OCI-LY3 (cell line): ENCODE measurements at regions not wholly inside any gene's neighbourhood (a gene's known extent, or its start where the extent isn't known, plus 50 kb on each side); places are given as distances from the start of the nearest gene placed in this dataset.

Experiments used
- H2AFZ ChIP-seq: fragments of 200-600, 300-600 bp; shearing (Covaris generic); 2 replicates; pipeline ENCODE4 v1.6.0; 2014; ENCODE audit warnings: antibody characterized with exemption, low read depth, low read length
- H3K27ac ChIP-seq: fragments of 200-600, 300-600 bp; sonication (generic); 2 replicates; pipeline ENCODE4 v1.5.1; 2014; ENCODE audit warnings: mild to moderate bottlenecking, low read length, moderate library complexity, mixed read lengths
- H3K27me3 ChIP-seq: fragments of 200-600, 300-600 bp; sonication (generic); 2 replicates; pipeline ENCODE4 v1.6.1; 2014; ENCODE audit warnings: low read depth, low read length, mixed read lengths
- H3K36me3 ChIP-seq: fragments of 200-600, 300-600 bp; sonication (generic); replicated peaks from 2 replicates; pipeline ENCODE3; 2014; ENCODE audit warnings: low read depth, low read length, mixed read lengths
- H3K4me1 ChIP-seq: fragments of 300-600, 200-600 bp; sonication (generic); 2 replicates; pipeline ENCODE4 v1.6.1; 2014; ENCODE audit warnings: low read length, mixed read lengths
- H3K4me2 ChIP-seq: fragments of 200-600, 300-600 bp; sonication (generic); 2 replicates; pipeline ENCODE4 v1.6.1; 2014; ENCODE audit warnings: low read length, mixed read lengths
- H3K4me3 ChIP-seq: fragments of 300-600, 200-600 bp; sonication (generic); 2 replicates; pipeline ENCODE4 v1.5.1; 2014; ENCODE audit warnings: antibody characterized with exemption, mild to moderate bottlenecking, low read length, moderate library complexity
- H3K79me2 ChIP-seq: fragments of 300-600, 200-600 bp; shearing (Covaris generic); 2 replicates; pipeline ENCODE4 v1.6.1; 2014; ENCODE audit warnings: mild to moderate bottlenecking, low read length, mixed read lengths
- H3K9ac ChIP-seq: fragments of 300-600, 200-600 bp; shearing (Covaris generic); 2 replicates; pipeline ENCODE4 v1.6.0; 2014; ENCODE audit warnings: mild to moderate bottlenecking, low read length, moderate library complexity
- H3K9me3 ChIP-seq: fragments of 200-600, 300-600 bp; shearing (Covaris generic); 2 replicates; pipeline ENCODE4 v1.6.1; 2014; ENCODE audit warnings: low read length, mixed read lengths; ENCODE audit not compliant: insufficient read depth
- H4K20me1 ChIP-seq: fragments of 200-600, 300-600 bp; sonication (generic); 2 replicates; pipeline ENCODE4 v1.6.1; 2016; ENCODE audit warnings: low read length, mixed read lengths; ENCODE audit not compliant: insufficient read depth
- EZH2phosphoT487 ChIP-seq: fragments of 200-600 bp; shearing (Covaris generic); IDR thresholded peaks from 2 replicates; pipeline ENCODE4 v1.6.1; 2018; ENCODE audit warnings: antibody characterized with exemption, mixed run types, low read depth
- TF ChIP-seq, protein P1 (sequence below): fragments of 200-600, 300-600 bp; sonication (generic); IDR thresholded peaks from 2 replicates; pipeline ENCODE4 v1.5.1; 2014; ENCODE audit warnings: antibody characterized with exemption, low read length, low read depth

DNA sequence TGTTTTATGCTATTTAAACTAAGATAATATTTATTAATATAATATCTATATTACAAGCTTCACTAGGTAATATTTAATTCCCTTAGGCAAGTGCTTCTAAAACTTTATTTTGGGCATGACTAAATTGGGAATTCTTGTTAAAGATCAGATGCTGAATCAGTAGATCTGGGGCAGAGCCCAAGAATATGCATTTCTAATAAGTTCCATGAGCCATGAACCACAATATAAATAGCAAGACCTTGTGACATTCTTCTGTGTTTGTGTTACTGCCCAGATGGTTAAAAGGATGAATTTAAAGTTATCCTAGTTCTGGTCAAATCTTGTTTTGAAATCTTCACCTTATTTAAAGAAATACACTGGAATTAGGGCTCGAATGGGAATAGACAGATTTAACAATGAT, 258.4 kb upstream of the CACNA2D1 start:
- Histone ChIP-seq H3K4me2 (no peak overlapping the region), H3K27ac (no peak overlapping the region), H3K79me2 (no peaks in the 10 kb centered on the region), H3K4me3 (no peak overlapping the region), H3K36me3 (no peaks in the 10 kb centered on the region), H3K9me3 (no peaks in the 10 kb centered on the region), H3K27me3 (no peaks in the 10 kb centered on the region), H3K9ac (no peak overlapping the region), H2AFZ (no peak overlapping the region), H3K4me1 (peaks cover 12% of the 10 kb centered on the region), H4K20me1 (no peaks in the 10 kb centered on the region)
- TF ChIP-seq, protein P1, sequence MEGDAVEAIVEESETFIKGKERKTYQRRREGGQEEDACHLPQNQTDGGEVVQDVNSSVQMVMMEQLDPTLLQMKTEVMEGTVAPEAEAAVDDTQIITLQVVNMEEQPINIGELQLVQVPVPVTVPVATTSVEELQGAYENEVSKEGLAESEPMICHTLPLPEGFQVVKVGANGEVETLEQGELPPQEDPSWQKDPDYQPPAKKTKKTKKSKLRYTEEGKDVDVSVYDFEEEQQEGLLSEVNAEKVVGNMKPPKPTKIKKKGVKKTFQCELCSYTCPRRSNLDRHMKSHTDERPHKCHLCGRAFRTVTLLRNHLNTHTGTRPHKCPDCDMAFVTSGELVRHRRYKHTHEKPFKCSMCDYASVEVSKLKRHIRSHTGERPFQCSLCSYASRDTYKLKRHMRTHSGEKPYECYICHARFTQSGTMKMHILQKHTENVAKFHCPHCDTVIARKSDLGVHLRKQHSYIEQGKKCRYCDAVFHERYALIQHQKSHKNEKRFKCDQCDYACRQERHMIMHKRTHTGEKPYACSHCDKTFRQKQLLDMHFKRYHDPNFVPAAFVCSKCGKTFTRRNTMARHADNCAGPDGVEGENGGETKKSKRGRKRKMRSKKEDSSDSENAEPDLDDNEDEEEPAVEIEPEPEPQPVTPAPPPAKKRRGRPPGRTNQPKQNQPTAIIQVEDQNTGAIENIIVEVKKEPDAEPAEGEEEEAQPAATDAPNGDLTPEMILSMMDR, result no peak
- no peak for TF ChIP-seq EZH2phosphoT487

DNA sequence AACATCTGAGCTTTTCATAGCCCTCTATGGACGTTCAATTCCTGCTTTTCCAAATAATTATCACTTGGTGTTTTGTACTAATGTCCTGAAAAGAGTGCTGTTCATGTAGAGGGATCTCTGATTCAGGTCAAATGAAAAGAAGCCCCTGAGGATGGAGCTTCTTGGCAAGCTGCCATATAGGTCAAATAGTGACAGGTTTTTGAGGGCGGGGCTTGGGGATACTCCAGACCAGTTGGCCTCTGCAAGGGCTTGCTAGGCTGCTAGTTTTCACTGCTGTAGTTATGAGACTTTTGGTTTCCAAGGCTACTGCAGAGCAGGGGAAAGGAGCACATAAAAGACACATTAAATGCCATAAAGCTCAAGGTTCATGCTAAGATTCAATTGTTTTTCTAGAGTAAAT, 257.2 kb upstream of the CACNA2D1 start:
- H3K9me3 ChIP-seq, result no peaks in the 10 kb centered on the region
- H4K20me1 ChIP-seq, result no peaks in the 10 kb centered on the region
- H3K4me1 ChIP-seq, result peaks cover 12% of the 10 kb centered on the region
- no peaks in the 10 kb centered on the region for H3K27me3 ChIP-seq
- TF ChIP-seq, protein P1, result no peak
- TF ChIP-seq EZH2phosphoT487, result no peak
- H3K79me2 ChIP-seq, result no peaks in the 10 kb centered on the region
- H2AFZ ChIP-seq, result peak overlapping the region; percentile 56; the same call in 1 of the 2 replicates
- no peak overlapping the region for H3K4me2 ChIP-seq
- no peaks in the 10 kb centered on the region for H3K36me3 ChIP-seq
- no peak overlapping the region for H3K4me3 ChIP-seq
- no peak overlapping the region for H3K9ac ChIP-seq
- H3K27ac ChIP-seq, result no peak overlapping the region

DNA sequence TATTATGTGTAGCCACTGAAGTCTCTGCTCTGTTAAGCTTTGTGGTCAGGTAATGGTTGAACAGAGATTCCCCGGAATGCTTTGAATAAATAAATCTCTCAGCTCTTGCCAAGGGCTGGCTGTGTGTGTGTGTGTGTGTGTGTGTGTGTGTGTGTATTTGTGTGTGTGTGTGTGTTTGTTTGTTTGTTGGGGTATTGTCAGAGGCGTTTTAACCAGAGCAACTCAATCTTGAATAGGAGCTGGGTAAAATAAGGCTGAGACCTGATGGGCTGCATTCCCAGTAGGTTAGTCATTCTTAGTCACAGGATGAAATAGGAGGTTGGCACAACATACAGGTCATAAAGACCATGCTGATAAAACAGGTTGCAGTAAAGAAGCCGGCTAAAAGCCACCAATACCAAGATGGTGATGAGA, 256.2 kb upstream of the CACNA2D1 start:
- no peak for TF ChIP-seq EZH2phosphoT487
- TF ChIP-seq, protein P1, result no peak
- no peaks in the 10 kb centered on the region for H3K27me3 ChIP-seq
- no peak overlapping the region for H3K27ac ChIP-seq
- H2AFZ ChIP-seq, result no peak overlapping the region
- no peaks in the 10 kb centered on the region for H4K20me1 ChIP-seq
- no peaks in the 10 kb centered on the region for H3K36me3 ChIP-seq
- H3K9me3 ChIP-seq, result no peaks in the 10 kb centered on the region
- H3K4me3 ChIP-seq, result no peak overlapping the region
- no peak overlapping the region for H3K4me2 ChIP-seq
- H3K4me1 ChIP-seq, result peaks cover 12% of the 10 kb centered on the region
- no peaks in the 10 kb centered on the region for H3K79me2 ChIP-seq
- H3K9ac ChIP-seq, result no peak overlapping the region

DNA sequence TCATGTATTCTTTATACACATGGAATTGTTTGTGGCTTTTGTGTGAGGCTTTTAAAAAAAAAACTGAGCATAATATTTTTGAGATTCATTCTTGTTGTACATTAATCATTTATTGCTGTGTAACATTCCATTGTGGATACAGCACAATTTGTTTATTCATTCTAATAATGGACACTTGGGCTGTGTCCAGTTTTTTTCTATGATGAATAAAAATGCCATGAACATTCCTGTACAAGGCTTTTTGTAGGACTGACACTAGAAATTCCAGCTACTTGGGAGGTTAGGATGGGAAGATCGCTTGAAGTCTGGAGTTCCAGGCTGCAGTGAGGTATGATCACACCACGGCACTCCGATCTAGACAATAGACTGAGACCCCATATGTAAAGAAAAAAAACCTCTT, 254.3 kb upstream of the CACNA2D1 start:
- Histone ChIP-seq H3K9me3 (no peaks in the 10 kb centered on the region), H3K79me2 (no peaks in the 10 kb centered on the region), H4K20me1 (no peaks in the 10 kb centered on the region), H3K4me2 (no peak overlapping the region), H3K4me1 (no peaks in the 10 kb centered on the region), H3K27ac (no peak overlapping the region), H3K36me3 (no peaks in the 10 kb centered on the region), H2AFZ (no peak overlapping the region), H3K4me3 (no peak overlapping the region), H3K9ac (no peak overlapping the region), H3K27me3 (no peaks in the 10 kb centered on the region)
- TF ChIP-seq EZH2phosphoT487, result no peak
- TF ChIP-seq, protein P1, result no peak
